GM23338 (cell line): ENCODE measurements at regions not wholly inside any gene's neighbourhood (a gene's known extent, or its start where the extent isn't known, plus 50 kb on each side); places are given as distances from the start of the nearest gene placed in this dataset.

Source experiments
- ATAC-seq: fragments of 200-7000 bp; cut with Tn5 transposase; 3 replicates; pipeline ENCODE4 v1.9.1; 2020
- DNase-seq: peaks from one replicate; pipeline ENCODE4 v3.0.0-alpha.2; 2015; ENCODE audit warnings: low spot score
- H2AFZ ChIP-seq: fragments of 200-600 bp; sonication (generic); 2 replicates; pipeline ENCODE4 v1.8.0; 2016; ENCODE audit warnings: antibody characterized with exemption, mild to moderate bottlenecking, moderate library complexity
- H3F3A ChIP-seq: fragments of 200-600 bp; sonication (generic); replicated peaks from 2 replicates; pipeline ENCODE4 v1.8.0; 2017; ENCODE audit warnings: antibody characterized with exemption, mixed run types, low read depth
- H3K27ac ChIP-seq: fragments of 200-600 bp; sonication (generic); 2 replicates; pipeline ENCODE4 v1.6.1; 2016; ENCODE audit warnings: low read depth
- H3K27me3 ChIP-seq: fragments of 200-600 bp; sonication (generic); 2 replicates; pipeline ENCODE4 v1.8.0; 2016; ENCODE audit warnings: mild to moderate bottlenecking, mixed run types, moderate library complexity; ENCODE audit not compliant: insufficient read depth
- H3K36me3 ChIP-seq: fragments of 200-600 bp; sonication (generic); 2 replicates; pipeline ENCODE4 v1.8.0; 2016; ENCODE audit warnings: mild to moderate bottlenecking; ENCODE audit not compliant: insufficient read depth
- H3K4me1 ChIP-seq: fragments of 200-600 bp; sonication (generic); 2 replicates; pipeline ENCODE4 v1.8.0; 2016; ENCODE audit warnings: mild to moderate bottlenecking, moderate library complexity; ENCODE audit not compliant: insufficient read depth
- H3K4me2 ChIP-seq: fragments of 200-600 bp; sonication (generic); 2 replicates; pipeline ENCODE4 v1.7.1; 2017; ENCODE audit warnings: mixed run types
- H3K4me3 ChIP-seq: fragments of 200-600 bp; sonication (generic); 2 replicates; pipeline ENCODE4 v1.6.1; 2016; ENCODE audit warnings: mixed run types
- H3K79me2 ChIP-seq: fragments of 200-600 bp; sonication (generic); replicated peaks from 2 replicates; pipeline ENCODE4 v1.8.0; 2017; ENCODE audit warnings: mild to moderate bottlenecking; ENCODE audit not compliant: insufficient read depth
- H3K9me2 ChIP-seq: fragments of 200-600 bp; sonication (generic); 2 replicates; pipeline ENCODE4 v1.8.0; 2017; ENCODE audit not compliant: insufficient read depth
- H4K20me1 ChIP-seq: fragments of 200-600 bp; sonication (generic); replicated peaks from 2 replicates; pipeline ENCODE4 v1.8.0; 2017; ENCODE audit warnings: mild to moderate bottlenecking; ENCODE audit not compliant: insufficient read depth
- H3K27ac Mint-ChIP-seq: 2 replicates; pipeline ENCODE4 v1.8.0; 2020; ENCODE audit warnings: inconsistent platforms, mild to moderate bottlenecking, moderate library complexity, mixed read lengths
- H3K27me3 Mint-ChIP-seq: 3 replicates; pipeline ENCODE4 v1.8.0; 2022; ENCODE audit warnings: low read depth, mild to moderate bottlenecking, moderate library complexity, mixed read lengths, inconsistent platforms; ENCODE audit not compliant: insufficient read depth, poor library complexity
- H3K36me3 Mint-ChIP-seq: 3 replicates; pipeline ENCODE4 v1.8.0; 2021; ENCODE audit warnings: low read depth, mild to moderate bottlenecking, inconsistent platforms, moderate library complexity, mixed read lengths
- H3K4me1 Mint-ChIP-seq: 3 replicates; pipeline ENCODE4 v1.8.0; 2020; ENCODE audit warnings: mild to moderate bottlenecking, inconsistent platforms, mixed read lengths
- H3K4me3 Mint-ChIP-seq: 3 replicates; pipeline ENCODE4 v1.8.0; 2021; ENCODE audit warnings: moderate library complexity, mild to moderate bottlenecking, inconsistent platforms, mixed read lengths
- H3K9me3 Mint-ChIP-seq: 3 replicates; pipeline ENCODE4 v1.8.0; 2020; ENCODE audit warnings: moderate library complexity, mild to moderate bottlenecking, inconsistent platforms, mixed read lengths
- CREB1 ChIP-seq: fragments of 250-450 bp; sonication (Bioruptor Pico); IDR thresholded peaks from 2 replicates; pipeline ENCODE4 v1.5.0; 2020; ENCODE audit warnings: low read depth, mild to moderate bottlenecking, moderate library complexity
- EZH2 ChIP-seq: fragments of 200-600 bp; sonication (generic); IDR thresholded peaks from one replicate; pipeline ENCODE4 v1.8.0; 2017; ENCODE audit warnings: antibody characterized with exemption, mild to moderate bottlenecking, low read depth; ENCODE audit not compliant: unreplicated experiment
- JUNB ChIP-seq: IDR thresholded peaks from one replicate; pipeline ENCODE4 v1.6.1; 2016; ENCODE audit warnings: antibody characterized with exemption; ENCODE audit not compliant: unreplicated experiment
- POLR2AphosphoS5 ChIP-seq: IDR thresholded peaks from 2 replicates; pipeline ENCODE4 v1.6.1; 2016; ENCODE audit warnings: antibody characterized with exemption, low read depth
- STAT1 ChIP-seq: IDR thresholded peaks from one replicate; pipeline ENCODE4 v1.6.1; 2016; ENCODE audit warnings: antibody characterized with exemption; ENCODE audit not compliant: unreplicated experiment
- ZNF114 ChIP-seq: fragments of 250-450 bp; sonication (Bioruptor Pico); IDR thresholded peaks from 2 replicates; pipeline ENCODE4 v1.5.0; 2020; ENCODE audit warnings: mild to moderate bottlenecking, moderate library complexity
- TF ChIP-seq, protein P1 (sequence below), 2 experiments: fragments of 200-600 bp in 1 of 2; sonication (generic) in 1 of 2; conservative IDR thresholded peaks; 2 replicates each; pipeline versions ENCODE4 v1.5.1 to v1.6.1; 2016 to 2017; ENCODE audit warnings: antibody characterized with exemption in 2 of 2, low read depth in 2 of 2, mild to moderate bottlenecking in 2 of 2, moderate library complexity in 1 of 2
- TF ChIP-seq, protein P2 (sequence below): fragments of 250-450 bp; sonication (Bioruptor Pico); IDR thresholded peaks from 2 replicates; pipeline ENCODE4 v1.5.0; 2020; ENCODE audit warnings: mild to moderate bottlenecking, moderate library complexity
- TF ChIP-seq, protein P3 (sequence below): IDR thresholded peaks from one replicate; pipeline ENCODE4 v1.6.1; 2018; ENCODE audit warnings: antibody characterized with exemption; ENCODE audit not compliant: unreplicated experiment

DNA sequence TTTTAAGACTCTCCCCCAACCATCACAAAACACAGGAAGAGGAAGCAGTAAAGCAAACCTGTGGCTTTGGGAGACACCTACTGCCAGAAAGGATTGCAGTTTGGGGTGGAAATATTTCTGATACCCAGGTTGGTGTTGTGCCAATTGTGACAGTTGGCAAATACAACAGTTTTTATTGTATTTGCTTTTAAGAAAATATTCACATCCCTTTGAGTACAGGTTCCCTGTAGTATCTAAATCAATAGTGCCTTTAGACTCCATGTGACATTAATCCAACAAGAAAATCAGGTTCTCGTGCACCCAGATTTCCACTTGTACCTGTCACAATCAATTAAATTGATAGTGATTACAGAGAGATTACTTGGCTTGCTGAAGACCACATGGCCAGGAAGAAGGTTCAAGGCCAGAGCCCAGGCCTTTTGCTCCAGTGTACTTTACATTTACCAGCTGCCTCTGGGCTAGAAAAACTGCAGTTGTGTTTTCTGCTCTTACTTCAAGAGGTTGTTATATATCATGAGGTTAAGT lies 361.2 kb downstream of the ATP23 start:
- H4K20me1 ChIP-seq, result no peaks in the 10 kb centered on the region
- no peak overlapping the region for H3K27ac ChIP-seq
- H3K79me2 ChIP-seq, result no peaks in the 10 kb centered on the region
- H3K9me2 ChIP-seq, result no peaks in the 10 kb centered on the region
- peaks cover 6% of the 10 kb centered on the region; the same call in 2 of the 3 replicates for H3K4me1 Mint-ChIP-seq
- no peaks in the 10 kb centered on the region for H3K27me3 Mint-ChIP-seq
- no peaks in the 10 kb centered on the region for H3F3A ChIP-seq
- H3K9me3 Mint-ChIP-seq, result no peaks in the 10 kb centered on the region
- ATAC-seq (no peak; the same call in 2 of the 3 replicates), DNase-seq (peak; percentile 22)
- H3K4me3 Mint-ChIP-seq, result no peak overlapping the region
- H3K4me1 ChIP-seq, result no peaks in the 10 kb centered on the region
- H3K36me3 Mint-ChIP-seq, result no peaks in the 10 kb centered on the region
- no peak overlapping the region for H3K4me2 ChIP-seq
- H3K27me3 ChIP-seq, result no peaks in the 10 kb centered on the region
- TF ChIP-seq ZNF114 (CRISPR knock-in tag) (no peak), JUNB (no peak), STAT1 (no peak), CREB1 (no peak), EZH2 (no peak)
- TF ChIP-seq, protein P1, sequence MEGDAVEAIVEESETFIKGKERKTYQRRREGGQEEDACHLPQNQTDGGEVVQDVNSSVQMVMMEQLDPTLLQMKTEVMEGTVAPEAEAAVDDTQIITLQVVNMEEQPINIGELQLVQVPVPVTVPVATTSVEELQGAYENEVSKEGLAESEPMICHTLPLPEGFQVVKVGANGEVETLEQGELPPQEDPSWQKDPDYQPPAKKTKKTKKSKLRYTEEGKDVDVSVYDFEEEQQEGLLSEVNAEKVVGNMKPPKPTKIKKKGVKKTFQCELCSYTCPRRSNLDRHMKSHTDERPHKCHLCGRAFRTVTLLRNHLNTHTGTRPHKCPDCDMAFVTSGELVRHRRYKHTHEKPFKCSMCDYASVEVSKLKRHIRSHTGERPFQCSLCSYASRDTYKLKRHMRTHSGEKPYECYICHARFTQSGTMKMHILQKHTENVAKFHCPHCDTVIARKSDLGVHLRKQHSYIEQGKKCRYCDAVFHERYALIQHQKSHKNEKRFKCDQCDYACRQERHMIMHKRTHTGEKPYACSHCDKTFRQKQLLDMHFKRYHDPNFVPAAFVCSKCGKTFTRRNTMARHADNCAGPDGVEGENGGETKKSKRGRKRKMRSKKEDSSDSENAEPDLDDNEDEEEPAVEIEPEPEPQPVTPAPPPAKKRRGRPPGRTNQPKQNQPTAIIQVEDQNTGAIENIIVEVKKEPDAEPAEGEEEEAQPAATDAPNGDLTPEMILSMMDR (conservative IDR thresholded peaks at IDR 0.05; ENCODE audit: low read depth in 2 of 2), result peak in 1 of 2 experiments; percentile 70; a peak in 2 of 4 replicates
- H3K4me3 ChIP-seq, result no peak overlapping the region
- H3K36me3 ChIP-seq, result no peaks in the 10 kb centered on the region
- H3K27ac Mint-ChIP-seq, result no peak overlapping the region
- H2AFZ ChIP-seq, result no peak overlapping the region

DNA sequence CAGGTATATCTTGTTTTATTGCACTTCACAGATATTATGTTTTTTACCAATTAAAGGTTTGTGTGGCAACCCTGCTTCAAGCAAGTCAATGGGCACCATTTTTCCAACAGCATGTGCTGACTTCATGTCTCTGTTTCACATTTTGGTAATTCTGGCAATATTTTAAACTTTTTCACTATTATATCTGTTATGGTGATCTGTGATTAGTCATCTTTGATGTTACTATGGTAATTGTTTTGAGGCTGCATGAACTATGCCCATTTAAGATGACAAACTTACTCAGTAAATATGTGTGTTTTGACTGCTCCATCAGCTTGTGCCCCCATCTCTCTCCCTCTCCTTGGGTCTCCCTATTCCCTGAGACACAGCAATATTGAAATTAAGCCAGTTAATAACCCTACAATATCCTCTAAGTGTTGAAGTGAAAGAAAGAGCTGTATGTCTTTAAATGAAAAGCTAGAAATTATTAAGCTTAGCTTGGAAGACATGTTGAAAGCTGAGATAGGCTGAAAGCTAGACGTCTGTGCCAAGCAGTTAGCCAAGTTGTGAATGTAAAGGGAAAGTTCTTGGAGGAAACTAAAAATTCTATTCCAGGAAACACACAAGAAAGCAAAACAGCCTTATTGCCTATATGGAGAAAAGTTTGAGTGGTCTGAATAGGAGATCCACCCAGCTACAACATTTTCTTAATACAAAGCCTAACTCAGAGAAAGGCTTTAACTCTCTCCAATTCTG lies 365.1 kb downstream of the ATP23 start:
- Histone ChIP-seq H3K27ac (no peak overlapping the region), H3K4me1 (peaks cover 1% of the 10 kb centered on the region), H3K4me2 (no peak overlapping the region), H3K9me2 (no peaks in the 10 kb centered on the region), H3K36me3 (no peaks in the 10 kb centered on the region), H3K79me2 (no peaks in the 10 kb centered on the region), H3F3A (no peaks in the 10 kb centered on the region), H3K27me3 (no peaks in the 10 kb centered on the region), H3K4me3 (no peak overlapping the region), H2AFZ (no peak overlapping the region), H4K20me1 (no peaks in the 10 kb centered on the region)
- Mint-ChIP-seq H3K27me3 (no peaks in the 10 kb centered on the region), H3K27ac (no peak overlapping the region), H3K4me3 (no peak overlapping the region), H3K4me1 (peaks cover 8% of the 10 kb centered on the region; the same call in 2 of the 3 replicates), H3K9me3 (no peaks in the 10 kb centered on the region), H3K36me3 (no peaks in the 10 kb centered on the region)
- DNase-seq (no peak), ATAC-seq (no peak)
- TF ChIP-seq POLR2AphosphoS5 (no peak), STAT1 (no peak)
- TF ChIP-seq, protein P2, sequence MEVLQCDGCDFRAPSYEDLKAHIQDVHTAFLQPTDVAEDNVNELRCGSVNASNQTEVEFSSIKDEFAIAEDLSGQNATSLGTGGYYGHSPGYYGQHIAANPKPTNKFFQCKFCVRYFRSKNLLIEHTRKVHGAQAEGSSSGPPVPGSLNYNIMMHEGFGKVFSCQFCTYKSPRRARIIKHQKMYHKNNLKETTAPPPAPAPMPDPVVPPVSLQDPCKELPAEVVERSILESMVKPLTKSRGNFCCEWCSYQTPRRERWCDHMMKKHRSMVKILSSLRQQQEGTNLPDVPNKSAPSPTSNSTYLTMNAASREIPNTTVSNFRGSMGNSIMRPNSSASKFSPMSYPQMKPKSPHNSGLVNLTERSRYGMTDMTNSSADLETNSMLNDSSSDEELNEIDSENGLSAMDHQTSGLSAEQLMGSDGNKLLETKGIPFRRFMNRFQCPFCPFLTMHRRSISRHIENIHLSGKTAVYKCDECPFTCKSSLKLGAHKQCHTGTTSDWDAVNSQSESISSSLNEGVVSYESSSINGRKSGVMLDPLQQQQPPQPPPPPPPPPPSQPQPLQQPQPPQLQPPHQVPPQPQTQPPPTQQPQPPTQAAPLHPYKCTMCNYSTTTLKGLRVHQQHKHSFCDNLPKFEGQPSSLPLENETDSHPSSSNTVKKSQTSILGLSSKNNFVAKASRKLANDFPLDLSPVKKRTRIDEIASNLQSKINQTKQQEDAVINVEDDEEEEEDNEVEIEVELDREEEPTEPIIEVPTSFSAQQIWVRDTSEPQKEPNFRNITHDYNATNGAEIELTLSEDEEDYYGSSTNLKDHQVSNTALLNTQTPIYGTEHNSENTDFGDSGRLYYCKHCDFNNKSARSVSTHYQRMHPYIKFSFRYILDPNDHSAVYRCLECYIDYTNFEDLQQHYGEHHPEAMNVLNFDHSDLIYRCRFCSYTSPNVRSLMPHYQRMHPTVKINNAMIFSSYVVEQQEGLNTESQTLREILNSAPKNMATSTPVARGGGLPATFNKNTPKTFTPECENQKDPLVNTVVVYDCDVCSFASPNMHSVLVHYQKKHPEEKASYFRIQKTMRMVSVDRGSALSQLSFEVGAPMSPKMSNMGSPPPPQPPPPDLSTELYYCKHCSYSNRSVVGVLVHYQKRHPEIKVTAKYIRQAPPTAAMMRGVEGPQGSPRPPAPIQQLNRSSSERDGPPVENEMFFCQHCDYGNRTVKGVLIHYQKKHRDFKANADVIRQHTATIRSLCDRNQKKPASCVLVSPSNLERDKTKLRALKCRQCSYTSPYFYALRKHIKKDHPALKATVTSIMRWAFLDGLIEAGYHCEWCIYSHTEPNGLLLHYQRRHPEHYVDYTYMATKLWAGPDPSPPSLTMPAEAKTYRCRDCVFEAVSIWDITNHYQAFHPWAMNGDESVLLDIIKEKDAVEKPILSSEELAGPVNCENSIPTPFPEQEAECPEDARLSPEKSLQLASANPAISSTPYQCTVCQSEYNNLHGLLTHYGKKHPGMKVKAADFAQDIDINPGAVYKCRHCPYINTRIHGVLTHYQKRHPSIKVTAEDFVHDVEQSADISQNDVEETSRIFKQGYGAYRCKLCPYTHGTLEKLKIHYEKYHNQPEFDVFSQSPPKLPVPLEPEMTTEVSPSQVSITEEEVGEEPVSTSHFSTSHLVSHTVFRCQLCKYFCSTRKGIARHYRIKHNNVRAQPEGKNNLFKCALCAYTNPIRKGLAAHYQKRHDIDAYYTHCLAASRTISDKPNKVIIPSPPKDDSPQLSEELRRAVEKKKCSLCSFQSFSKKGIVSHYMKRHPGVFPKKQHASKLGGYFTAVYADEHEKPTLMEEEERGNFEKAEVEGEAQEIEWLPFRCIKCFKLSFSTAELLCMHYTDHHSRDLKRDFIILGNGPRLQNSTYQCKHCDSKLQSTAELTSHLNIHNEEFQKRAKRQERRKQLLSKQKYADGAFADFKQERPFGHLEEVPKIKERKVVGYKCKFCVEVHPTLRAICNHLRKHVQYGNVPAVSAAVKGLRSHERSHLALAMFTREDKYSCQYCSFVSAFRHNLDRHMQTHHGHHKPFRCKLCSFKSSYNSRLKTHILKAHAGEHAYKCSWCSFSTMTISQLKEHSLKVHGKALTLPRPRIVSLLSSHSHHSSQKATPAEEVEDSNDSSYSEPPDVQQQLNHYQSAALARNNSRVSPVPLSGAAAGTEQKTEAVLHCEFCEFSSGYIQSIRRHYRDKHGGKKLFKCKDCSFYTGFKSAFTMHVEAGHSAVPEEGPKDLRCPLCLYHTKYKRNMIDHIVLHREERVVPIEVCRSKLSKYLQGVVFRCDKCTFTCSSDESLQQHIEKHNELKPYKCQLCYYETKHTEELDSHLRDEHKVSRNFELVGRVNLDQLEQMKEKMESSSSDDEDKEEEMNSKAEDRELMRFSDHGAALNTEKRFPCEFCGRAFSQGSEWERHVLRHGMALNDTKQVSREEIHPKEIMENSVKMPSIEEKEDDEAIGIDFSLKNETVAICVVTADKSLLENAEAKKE, result no peak
- TF ChIP-seq, protein P3, sequence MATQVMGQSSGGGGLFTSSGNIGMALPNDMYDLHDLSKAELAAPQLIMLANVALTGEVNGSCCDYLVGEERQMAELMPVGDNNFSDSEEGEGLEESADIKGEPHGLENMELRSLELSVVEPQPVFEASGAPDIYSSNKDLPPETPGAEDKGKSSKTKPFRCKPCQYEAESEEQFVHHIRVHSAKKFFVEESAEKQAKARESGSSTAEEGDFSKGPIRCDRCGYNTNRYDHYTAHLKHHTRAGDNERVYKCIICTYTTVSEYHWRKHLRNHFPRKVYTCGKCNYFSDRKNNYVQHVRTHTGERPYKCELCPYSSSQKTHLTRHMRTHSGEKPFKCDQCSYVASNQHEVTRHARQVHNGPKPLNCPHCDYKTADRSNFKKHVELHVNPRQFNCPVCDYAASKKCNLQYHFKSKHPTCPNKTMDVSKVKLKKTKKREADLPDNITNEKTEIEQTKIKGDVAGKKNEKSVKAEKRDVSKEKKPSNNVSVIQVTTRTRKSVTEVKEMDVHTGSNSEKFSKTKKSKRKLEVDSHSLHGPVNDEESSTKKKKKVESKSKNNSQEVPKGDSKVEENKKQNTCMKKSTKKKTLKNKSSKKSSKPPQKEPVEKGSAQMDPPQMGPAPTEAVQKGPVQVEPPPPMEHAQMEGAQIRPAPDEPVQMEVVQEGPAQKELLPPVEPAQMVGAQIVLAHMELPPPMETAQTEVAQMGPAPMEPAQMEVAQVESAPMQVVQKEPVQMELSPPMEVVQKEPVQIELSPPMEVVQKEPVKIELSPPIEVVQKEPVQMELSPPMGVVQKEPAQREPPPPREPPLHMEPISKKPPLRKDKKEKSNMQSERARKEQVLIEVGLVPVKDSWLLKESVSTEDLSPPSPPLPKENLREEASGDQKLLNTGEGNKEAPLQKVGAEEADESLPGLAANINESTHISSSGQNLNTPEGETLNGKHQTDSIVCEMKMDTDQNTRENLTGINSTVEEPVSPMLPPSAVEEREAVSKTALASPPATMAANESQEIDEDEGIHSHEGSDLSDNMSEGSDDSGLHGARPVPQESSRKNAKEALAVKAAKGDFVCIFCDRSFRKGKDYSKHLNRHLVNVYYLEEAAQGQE, result no peak
